Effector memory CD4-positive, alpha-beta T cell (primary cell): ENCODE measurements at regions not wholly inside any gene's neighbourhood (a gene's known extent, or its start where the extent isn't known, plus 50 kb on each side); places are given as distances from the start of the nearest gene placed in this dataset.
A peak's percentile ranks its signal among the peaks of the same experiment; 100 is the strongest.

Experiments used
- DNase-seq, 3 donors: peaks; one replicate each; pipeline ENCODE4 v3.0.0-alpha.2; 2020
- H3K27ac ChIP-seq: 2 replicates; pipeline ENCODE4 v1.7.0; 2013; ENCODE audit warnings: mild to moderate bottlenecking, low read length, moderate library complexity; ENCODE audit not compliant: insufficient read depth, poor library complexity, severe bottlenecking
- H3K27me3 ChIP-seq: replicated peaks from 2 replicates; pipeline ENCODE4 v1.7.0; 2013; ENCODE audit warnings: mild to moderate bottlenecking, low read length; ENCODE audit not compliant: insufficient read depth, control insufficient read depth, poor library complexity, severe bottlenecking
- H3K36me3 ChIP-seq: 2 replicates; pipeline ENCODE4 v1.7.0; 2013; ENCODE audit warnings: mild to moderate bottlenecking, low read length, moderate library complexity; ENCODE audit not compliant: control insufficient read depth, insufficient read depth
- H3K4me1 ChIP-seq: 2 replicates; pipeline ENCODE4 v1.7.0; 2013; ENCODE audit warnings: low read length, mild to moderate bottlenecking; ENCODE audit not compliant: control insufficient read depth, insufficient read depth, poor library complexity, severe bottlenecking
- H3K4me3 ChIP-seq: 2 replicates; pipeline ENCODE4 v1.7.0; 2013; ENCODE audit warnings: low read length, low read depth, mild to moderate bottlenecking; ENCODE audit not compliant: insufficient read depth, poor library complexity, severe bottlenecking
- H3K9me3 ChIP-seq: 2 replicates; pipeline ENCODE4 v1.7.0; 2013; ENCODE audit warnings: mild to moderate bottlenecking, low read length, moderate library complexity; ENCODE audit not compliant: control insufficient read depth

DNA sequence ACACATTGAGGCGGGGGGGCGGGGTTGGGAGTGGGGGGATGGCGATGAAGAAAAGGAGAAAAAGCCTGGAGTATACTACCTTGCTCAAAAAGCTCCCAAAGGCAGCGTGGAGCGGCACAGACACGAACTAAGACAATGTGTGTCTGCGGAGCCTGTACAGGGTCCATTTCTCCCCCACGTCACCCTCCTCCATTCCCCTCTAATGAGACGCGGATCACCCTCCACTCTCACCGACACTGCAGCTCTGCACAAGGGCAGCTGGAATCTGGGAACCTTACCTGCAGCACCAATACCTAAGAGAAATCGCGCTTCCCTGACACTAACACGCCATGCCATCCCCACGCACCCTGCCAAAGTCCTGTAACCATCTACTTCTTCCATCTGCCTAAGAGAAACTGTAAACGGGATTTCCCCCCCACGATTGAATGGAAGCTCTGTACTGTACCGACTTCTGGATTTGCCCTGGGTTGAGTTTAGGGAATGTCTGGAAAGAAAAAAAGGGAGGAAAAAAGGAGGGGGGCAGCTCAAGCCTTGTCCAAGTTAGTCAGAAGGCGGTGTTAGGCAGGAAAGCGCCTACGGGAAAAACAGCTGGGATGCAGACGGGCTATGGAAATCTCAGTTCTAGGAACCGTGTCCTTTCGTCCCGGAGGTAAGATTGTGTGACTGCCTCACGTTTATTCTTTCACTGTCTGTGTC lies 125.7 kb upstream of the C11orf58 start:
- H3K4me3 ChIP-seq, result no peak overlapping the region
- H3K9me3 ChIP-seq, result no peaks in the 10 kb centered on the region
- peaks cover 63% of the 10 kb centered on the region for H3K27me3 ChIP-seq
- H3K27ac ChIP-seq, result no peak overlapping the region
- H3K4me1 ChIP-seq, result peaks cover 15% of the 10 kb centered on the region
- no peak for DNase-seq
- no peaks in the 10 kb centered on the region for H3K36me3 ChIP-seq

DNA sequence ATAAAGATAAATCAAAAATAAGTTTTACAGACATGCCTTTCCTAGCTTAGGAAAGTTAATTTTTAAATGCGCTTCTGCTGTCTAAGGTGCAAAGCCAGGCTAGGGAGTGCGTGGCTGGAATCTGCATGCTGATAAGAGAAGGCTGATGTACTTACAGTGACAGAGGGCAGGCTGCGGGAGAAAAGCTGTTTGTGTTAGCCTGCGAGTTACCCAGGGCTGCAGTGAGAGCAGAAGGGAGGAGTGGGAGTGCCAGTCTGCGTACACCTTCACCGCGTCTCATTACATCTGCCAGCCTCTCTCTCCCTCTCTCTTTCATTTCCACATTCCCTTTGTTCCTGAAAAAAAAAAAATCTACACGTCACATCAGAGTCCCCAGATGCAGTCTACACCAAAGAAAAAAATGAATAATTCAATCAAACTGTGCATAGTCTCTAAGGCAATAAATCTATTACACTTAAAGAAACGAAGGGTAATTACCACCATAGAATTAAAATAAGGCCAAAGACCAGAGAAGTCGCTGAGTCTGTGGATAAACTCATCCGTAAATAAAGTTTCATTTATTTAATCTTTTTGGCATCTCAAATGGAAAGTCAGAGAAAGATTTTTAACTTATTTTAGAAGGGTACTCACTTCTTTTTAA lies 126.4 kb upstream of the C11orf58 start:
- H3K27me3 ChIP-seq, result peaks cover 70% of the 10 kb centered on the region

DNA sequence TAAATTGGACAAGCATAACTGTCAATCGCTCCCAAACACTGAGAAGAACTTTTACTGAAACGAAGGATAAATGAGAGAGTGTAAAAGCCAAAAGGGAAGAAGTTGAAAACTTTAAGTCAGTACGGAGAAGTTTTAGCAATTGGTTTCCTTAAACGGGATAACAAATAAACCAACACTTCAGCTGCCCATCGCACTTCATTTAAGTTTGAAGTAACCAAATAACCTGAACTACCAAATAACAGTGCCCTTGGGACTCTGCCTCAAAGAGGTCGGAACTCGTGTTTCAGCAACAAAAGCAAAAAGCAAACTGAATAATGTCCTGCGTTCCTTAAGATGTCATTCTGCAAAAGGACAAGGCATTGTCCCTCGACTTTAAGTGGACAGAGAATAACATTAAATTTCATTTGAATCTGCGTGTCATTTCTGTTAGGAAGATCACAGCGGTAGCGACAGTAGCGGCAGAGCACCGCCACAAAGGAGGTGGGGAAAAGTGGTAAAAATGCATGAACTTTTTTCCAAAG lies 127.0 kb upstream of the C11orf58 start:
- H3K27ac ChIP-seq, result no peak overlapping the region
- peaks cover 28% of the 10 kb centered on the region for H3K4me1 ChIP-seq
- DNase-seq, result no peak
- H3K36me3 ChIP-seq, result no peaks in the 10 kb centered on the region
- H3K27me3 ChIP-seq, result peaks cover 75% of the 10 kb centered on the region
- no peaks in the 10 kb centered on the region for H3K9me3 ChIP-seq
- H3K4me3 ChIP-seq, result no peak overlapping the region

More for the DNA sequence above, 126.4 kb upstream of the C11orf58 start:
- Histone ChIP-seq H3K9me3 (no peaks in the 10 kb centered on the region), H3K4me1 (peaks cover 22% of the 10 kb centered on the region), H3K36me3 (no peaks in the 10 kb centered on the region), H3K4me3 (no peak overlapping the region), H3K27ac (no peak overlapping the region)
- DNase-seq, result no peak

DNA sequence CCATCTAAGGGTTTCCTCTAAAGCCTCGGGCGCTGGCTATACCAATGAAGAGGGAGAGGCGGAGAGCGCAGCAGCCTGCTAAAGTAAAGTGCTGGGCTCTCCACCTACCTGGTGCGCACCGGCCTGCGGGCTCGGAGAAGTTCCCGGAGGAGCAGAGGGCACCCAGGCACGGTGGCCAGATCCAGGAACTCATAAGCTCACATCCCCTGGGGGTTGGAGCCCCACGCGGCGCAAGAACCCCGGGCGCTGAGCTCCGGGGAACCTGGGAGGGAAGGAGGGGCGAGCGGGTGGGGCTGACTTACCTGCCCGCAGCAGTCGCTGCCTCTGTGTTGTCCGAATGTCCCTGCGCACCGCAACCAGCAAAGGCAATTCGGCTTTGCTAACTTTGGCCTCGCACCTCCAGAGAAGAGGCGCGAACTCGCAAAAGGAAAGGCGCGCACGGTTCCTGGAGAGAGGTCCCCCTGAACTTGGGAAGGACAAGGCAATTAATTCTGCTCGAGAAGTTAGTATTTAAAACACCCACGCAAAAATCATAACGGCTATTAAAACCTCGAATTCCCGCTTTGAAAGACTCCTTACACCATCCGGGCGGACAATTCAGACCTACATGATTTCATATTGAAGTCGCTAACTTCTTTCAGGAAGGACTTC lies 127.6 kb upstream of the C11orf58 start:
- Histone ChIP-seq H3K36me3 (no peaks in the 10 kb centered on the region), H3K27ac (no peak overlapping the region), H3K4me1 (peaks cover 30% of the 10 kb centered on the region), H3K4me3 (no peak overlapping the region), H3K9me3 (no peaks in the 10 kb centered on the region), H3K27me3 (peaks cover 73% of the 10 kb centered on the region)
- no peak for DNase-seq

DNA sequence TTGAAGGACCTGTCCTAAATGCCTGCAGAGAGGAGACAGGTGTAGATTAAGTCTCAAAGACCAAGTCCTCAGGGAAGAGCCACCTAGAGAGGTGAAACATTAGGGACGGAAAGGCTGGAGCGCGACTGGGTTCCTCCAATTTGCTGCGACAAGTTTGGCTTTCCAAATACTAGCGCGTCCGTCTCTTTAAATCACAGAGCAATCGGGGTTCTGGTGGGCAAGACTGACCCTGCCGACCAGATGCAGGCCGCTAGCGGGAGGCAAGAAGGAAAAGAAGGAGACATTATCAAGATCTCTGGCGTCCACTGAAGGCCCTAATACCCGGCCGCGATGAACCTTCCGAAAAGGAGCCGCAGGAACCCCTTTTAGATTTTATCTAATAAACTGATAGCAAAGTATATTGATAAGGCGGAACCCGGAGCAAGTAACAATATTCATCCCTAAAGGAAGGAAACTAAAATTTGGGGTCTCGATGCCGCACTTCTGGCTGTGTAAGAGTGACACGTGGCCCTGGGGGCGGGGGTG lies 128.2 kb upstream of the C11orf58 start:
- Histone ChIP-seq H3K36me3 (no peaks in the 10 kb centered on the region), H3K4me1 (peaks cover 32% of the 10 kb centered on the region), H3K9me3 (no peaks in the 10 kb centered on the region), H3K27ac (no peak overlapping the region), H3K27me3 (peaks cover 73% of the 10 kb centered on the region), H3K4me3 (no peak overlapping the region)
- DNase-seq, result no peak

DNA sequence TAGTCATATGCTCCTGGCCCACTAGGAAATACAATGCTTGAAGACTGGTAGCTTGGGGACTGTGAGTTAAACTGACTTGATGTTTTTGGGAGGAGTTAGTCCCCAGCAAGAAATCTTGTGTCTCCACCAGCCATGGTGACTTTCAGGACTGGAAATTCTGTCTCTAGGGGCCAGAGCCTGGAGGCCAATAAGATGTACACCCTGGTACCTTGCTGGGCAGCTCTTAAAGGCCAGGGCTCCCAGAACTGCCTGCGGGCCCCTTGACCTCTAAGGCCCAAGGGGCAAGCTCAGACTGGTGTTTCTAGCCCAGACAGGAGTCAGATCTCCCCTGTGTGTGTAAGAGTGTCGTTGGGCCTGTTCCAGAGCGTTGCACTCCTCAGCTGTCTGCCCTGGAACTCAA lies 128.7 kb upstream of the C11orf58 start:
- peaks cover 36% of the 10 kb centered on the region for H3K4me1 ChIP-seq
- H3K36me3 ChIP-seq, result no peaks in the 10 kb centered on the region
- no peaks in the 10 kb centered on the region for H3K9me3 ChIP-seq
- no peak overlapping the region for H3K27ac ChIP-seq
- no peak for DNase-seq
- peaks cover 76% of the 10 kb centered on the region for H3K27me3 ChIP-seq
- H3K4me3 ChIP-seq, result no peak overlapping the region

DNA sequence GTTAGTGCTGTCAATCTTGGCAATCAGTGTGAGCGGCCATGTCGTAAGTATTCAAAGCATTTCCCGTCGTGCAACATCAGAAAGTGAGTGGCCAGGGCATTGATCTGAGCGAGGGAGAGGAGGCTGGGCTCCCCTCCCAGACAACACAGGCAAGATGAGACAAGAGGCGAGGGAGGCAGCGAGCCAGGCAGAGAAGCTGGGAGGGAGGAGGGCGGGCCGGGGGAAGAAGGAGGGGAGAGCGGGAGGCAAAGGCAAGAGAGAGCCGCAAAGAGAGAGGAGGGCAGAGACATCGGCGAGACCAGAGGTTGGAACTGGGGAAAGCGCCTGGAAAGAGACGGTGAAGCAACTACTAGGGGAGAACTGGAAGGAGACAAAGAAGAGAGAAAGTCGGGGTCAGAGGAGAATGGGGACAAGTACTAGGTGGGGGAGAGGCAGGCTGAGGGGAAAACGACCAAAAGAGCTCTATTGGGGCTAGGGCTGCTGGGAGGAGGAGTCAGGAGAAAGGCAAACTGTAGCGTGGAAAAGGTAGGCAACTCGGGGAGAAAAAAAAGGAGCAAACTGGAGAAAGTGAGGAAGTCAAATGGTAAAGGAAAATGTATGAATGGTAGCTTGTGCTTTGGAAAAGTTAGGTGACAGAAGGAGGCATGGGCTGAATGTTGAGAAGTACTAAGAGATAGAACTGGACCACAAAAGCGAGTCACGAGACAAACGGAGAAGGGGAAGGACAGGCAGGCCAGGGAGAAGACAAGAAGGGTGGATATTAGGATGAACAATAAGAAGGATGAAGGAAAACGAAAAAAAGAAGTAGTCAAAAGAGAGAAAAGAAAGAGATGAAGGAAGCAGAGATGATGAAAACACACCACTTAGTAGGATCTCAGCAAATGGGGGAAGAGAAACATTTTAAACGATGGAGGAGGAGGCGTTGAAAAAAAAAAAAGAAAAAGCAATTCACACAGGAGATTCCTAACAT lies 130.5 kb upstream of the C11orf58 start:
- Histone ChIP-seq H3K27ac (no peak overlapping the region), H3K9me3 (no peaks in the 10 kb centered on the region), H3K4me3 (peak overlapping the region; percentile 46), H3K4me1 (peaks cover 31% of the 10 kb centered on the region), H3K36me3 (no peaks in the 10 kb centered on the region), H3K27me3 (peaks cover 77% of the 10 kb centered on the region)
- no peak for DNase-seq

DNA sequence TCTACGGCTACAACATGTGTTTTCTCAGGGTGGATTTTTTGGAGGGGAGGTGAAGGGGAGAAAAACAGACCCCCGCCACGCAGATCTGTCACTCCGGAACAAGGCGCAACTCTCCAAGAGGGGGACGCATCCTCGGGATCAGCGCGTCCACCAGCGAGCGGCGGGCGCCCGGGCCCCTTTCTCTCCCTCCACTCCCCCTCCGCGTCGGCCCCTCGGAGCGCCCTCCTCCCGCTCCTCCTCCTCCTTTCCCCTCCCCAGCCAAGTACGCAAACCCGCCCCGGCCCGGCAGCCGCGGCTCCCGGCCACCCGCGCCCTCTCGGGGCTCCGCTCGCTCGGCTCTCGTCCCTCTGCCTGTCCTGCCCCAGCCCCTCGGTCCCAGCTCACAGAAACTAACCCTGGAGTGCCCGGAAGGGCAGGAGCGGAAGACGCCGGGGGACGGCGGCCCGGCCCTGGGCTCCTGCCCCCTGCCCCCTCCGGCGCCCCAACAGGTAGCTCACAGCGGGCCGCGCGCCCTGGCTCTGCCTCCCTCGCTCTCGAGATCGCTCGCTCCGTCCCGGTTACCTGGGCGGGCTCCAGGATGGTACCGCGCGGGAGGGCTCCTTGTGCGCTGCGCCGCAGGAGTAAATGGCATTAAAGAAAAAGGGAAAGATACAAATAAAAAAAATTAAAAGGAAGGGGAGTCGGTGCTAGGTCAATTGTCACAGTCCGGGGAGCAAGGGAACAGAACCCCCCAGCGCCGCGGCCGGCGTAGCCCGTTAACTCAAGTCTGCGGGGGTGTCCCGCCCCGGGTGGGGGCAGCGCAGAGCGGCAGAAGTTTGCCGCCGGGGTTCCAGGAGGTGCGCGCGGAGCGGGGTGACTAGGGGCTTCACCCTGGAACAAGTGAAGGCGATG lies 131.4 kb upstream of the C11orf58 start:
- Histone ChIP-seq H3K4me1 (peaks cover 31% of the 10 kb centered on the region), H3K27me3 (peaks cover 73% of the 10 kb centered on the region)

More for the DNA sequence above, 131.4 kb upstream of the C11orf58 start:
- DNase-seq, result no peak
- Histone ChIP-seq H3K9me3 (no peaks in the 10 kb centered on the region), H3K27ac (no peak overlapping the region), H3K36me3 (no peaks in the 10 kb centered on the region), H3K4me3 (peak overlapping the region; percentile 46)
